Stimulated activated CD4-positive, alpha-beta T cell treated with anti-CD3 and anti-CD28 coated beads, Interleukin-1b, Interleukin-23, amount 100 ng/mL, for 24 hours (primary cell): ENCODE measurements at regions not wholly inside any gene's neighbourhood (a gene's known extent, or its start where the extent isn't known, plus 50 kb on each side); places are given as distances from the start of the nearest gene placed in this dataset.
A peak's percentile ranks its signal among the peaks of the same experiment; 100 is the strongest.

Experiments
- DNase-seq, 4 experiments: peaks; one replicate each; pipeline ENCODE4 v3.0.0-alpha.2; 2020; ENCODE audit warnings: low read depth in 4 of 4, low spot score in 1 of 4

- DNase-seq = no peak
These were observed 130.5 kb upstream of the ZNF644 start for GRCh38 chr1:91152331-91152730.

- no peak for DNase-seq
These were observed 129.9 kb upstream of the ZNF644 start for GRCh38 chr1:91151702-91152101.

GRCh38 chr1:91148641-91149069 lies 126.8 kb upstream of the ZNF644 start:
- DNase-seq = no peak

GRCh38 chr1:91141858-91142257 lies 120.0 kb upstream of the ZNF644 start:
- DNase-seq = no peak

- DNase-seq = no peak
These were observed 117.1 kb upstream of the ZNF644 start for GRCh38 chr1:91138959-91139358.

- DNase-seq = no peak
These were observed 115.5 kb upstream of the ZNF644 start for GRCh38 chr1:91137173-91137852.

- DNase-seq = no peak
These were observed 114.0 kb upstream of the ZNF644 start for GRCh38 chr1:91135799-91136198.

GRCh38 chr1:91133248-91133647 lies 111.4 kb upstream of the ZNF644 start:
- DNase-seq = no peak

- no peak for DNase-seq
These were observed 108.6 kb upstream of the ZNF644 start for GRCh38 chr1:91130256-91130985.

- DNase-seq = no peak
These were observed 107.6 kb upstream of the ZNF644 start for GRCh38 chr1:91129458-91129857.

GRCh38 chr1:91129017-91129416 lies 107.2 kb upstream of the ZNF644 start:
- DNase-seq = no peak

- peak in 1 of 4 experiments; percentile 27 for DNase-seq
These were observed 103.2 kb upstream of the ZNF644 start for GRCh38 chr1:91124989-91125417.

GRCh38 chr1:91124290-91124985 lies 102.6 kb upstream of the ZNF644 start:
- peak in 1 of 4 experiments; percentile 13 for DNase-seq

GRCh38 chr1:91123773-91124172 lies 101.9 kb upstream of the ZNF644 start:
- DNase-seq = no peak

- no peak for DNase-seq
These were observed 101.5 kb upstream of the ZNF644 start for GRCh38 chr1:91123319-91123718.

GRCh38 chr1:91122106-91122717 lies 100.4 kb upstream of the ZNF644 start:
- no peak for DNase-seq

- DNase-seq = no peak
These were observed 99.5 kb upstream of the ZNF644 start for GRCh38 chr1:91121366-91121765.

GRCh38 chr1:91120936-91121335 lies 99.1 kb upstream of the ZNF644 start:
- DNase-seq = no peak

- DNase-seq = no peak
These were observed 98.6 kb upstream of the ZNF644 start for GRCh38 chr1:91120421-91120820.

- DNase-seq = no peak
These were observed 82.9 kb upstream of the ZNF644 start for GRCh38 chr1:91104712-91105111.

- no peak for DNase-seq
These were observed 79.5 kb upstream of the ZNF644 start for GRCh38 chr1:91101328-91101727.
